GM12891 (cell line): ENCODE measurements at regions not wholly inside any gene's neighbourhood (a gene's known extent, or its start where the extent isn't known, plus 50 kb on each side); places are given as distances from the start of the nearest gene placed in this dataset.
A peak's percentile ranks its signal among the peaks of the same experiment; 100 is the strongest.
"Not testable (repeated sequence)": the region's sequence is repeated elsewhere in the genome, so short reads cannot be mapped to it uniquely, and the experiment has no call there.

Source experiments
- DNase-seq: peaks from one replicate; pipeline ENCODE4 v3.0.0; 2011; ENCODE audit warnings: low spot score; ENCODE audit not compliant: insufficient read length
- FAIRE-seq: peaks from 2 replicates; lab custom pipeline; 2011; peaks lifted over from hg19 to GRCh38; lab: Jason Lieb, UNC
- PAX5 ChIP-seq: IDR thresholded peaks from 2 replicates; pipeline ENCODE4 v1.6.1; 2011; ENCODE audit warnings: low read length, moderate library complexity, mild to moderate bottlenecking; ENCODE audit not compliant: insufficient read depth, severe bottlenecking
- POLR2A ChIP-seq: IDR thresholded peaks from 2 replicates; pipeline ENCODE4 v1.6.1; 2011; ENCODE audit warnings: low read depth, low read length, control low read depth
- POLR2AphosphoS5 ChIP-seq: IDR thresholded peaks from 2 replicates; pipeline ENCODE4 v1.6.1; 2011; ENCODE audit warnings: low read depth, low read length, control low read depth
- POU2F2 ChIP-seq: IDR thresholded peaks from 2 replicates; pipeline ENCODE4 v1.6.1; 2011; ENCODE audit warnings: low read depth, mild to moderate bottlenecking, control low read depth, low read length, moderate library complexity
- SPI1 ChIP-seq: IDR thresholded peaks from 2 replicates; pipeline ENCODE4 v1.6.1; 2011; ENCODE audit warnings: low read depth, low read length, control low read depth
- TAF1 ChIP-seq: IDR thresholded peaks from 2 replicates; pipeline ENCODE4 v1.6.1; 2011; ENCODE audit warnings: low read depth, low read length, control low read depth

- no peak for DNase-seq
- TF ChIP-seq POU2F2 (no peak), PAX5 (no peak), POLR2A (no peak), TAF1 (no peak), SPI1 (no peak), POLR2AphosphoS5 (no peak)
- no peak for FAIRE-seq
Observed at GRCh38 chr6:115487331-115487730, 573.4 kb downstream of the FRK start.

- FAIRE-seq = no peak
- DNase-seq = no peak
- TF ChIP-seq POU2F2 (no peak), POLR2AphosphoS5 (no peak), SPI1 (no peak), PAX5 (no peak), TAF1 (no peak), POLR2A (no peak)
Observed at GRCh38 chr6:115485400-115485799, 575.3 kb downstream of the FRK start.

GRCh38 chr6:115480543-115480942, 580.1 kb downstream of the FRK start:
- not testable (repeated sequence) for FAIRE-seq, DNase-seq

GRCh38 chr6:115474443-115475041, 586.1 kb downstream of the FRK start:
- no peak for TF ChIP-seq PAX5
- no peak for TF ChIP-seq POLR2A
- no peak for TF ChIP-seq TAF1
- no peak for TF ChIP-seq POLR2AphosphoS5
- TF ChIP-seq SPI1 = no peak
- TF ChIP-seq POU2F2 = no peak
- DNase-seq (no peak), FAIRE-seq (no peak)

GRCh38 chr6:115468272-115469005, 592.3 kb downstream of the FRK start:
- FAIRE-seq (no peak), DNase-seq (no peak)
- no peak for TF ChIP-seq TAF1
- TF ChIP-seq POLR2AphosphoS5 = no peak
- no peak for TF ChIP-seq POLR2A
- TF ChIP-seq POU2F2 = no peak
- no peak for TF ChIP-seq SPI1
- TF ChIP-seq PAX5 = no peak

GRCh38 chr6:115467726-115468125, 593.0 kb downstream of the FRK start:
- no peak for DNase-seq
- TF ChIP-seq PAX5 = no peak
- no peak for TF ChIP-seq POLR2A
- no peak for TF ChIP-seq POLR2AphosphoS5
- TF ChIP-seq POU2F2 = no peak
- no peak for TF ChIP-seq TAF1
- TF ChIP-seq SPI1 = no peak
- no peak for FAIRE-seq

- TF ChIP-seq SPI1 (peak; percentile 62), POU2F2 (no peak), POLR2AphosphoS5 (no peak), POLR2A (no peak), TAF1 (no peak), PAX5 (no peak)
- no peak for FAIRE-seq
Observed at GRCh38 chr6:115460913-115461312, 599.8 kb downstream of the FRK start.

GRCh38 chr6:115456848-115457247, 603.8 kb downstream of the FRK start:
- DNase-seq (no peak), FAIRE-seq (no peak)
- TF ChIP-seq POU2F2 = no peak
- no peak for TF ChIP-seq SPI1
- no peak for TF ChIP-seq POLR2AphosphoS5

More at GRCh38 chr6:115460913-115461312, 599.8 kb downstream of the FRK start:
- no peak for DNase-seq

- DNase-seq = no peak
- no peak for TF ChIP-seq PAX5
- no peak for TF ChIP-seq SPI1
- TF ChIP-seq TAF1 = no peak
- no peak for TF ChIP-seq POU2F2
- no peak for TF ChIP-seq POLR2AphosphoS5
- TF ChIP-seq POLR2A = no peak
- FAIRE-seq = no peak
Observed at GRCh38 chr6:115443825-115444478, 616.7 kb downstream of the FRK start.

GRCh38 chr6:115442323-115442722, 618.4 kb downstream of the FRK start:
- FAIRE-seq (no peak), DNase-seq (no peak)
- TF ChIP-seq SPI1 (no peak), POLR2AphosphoS5 (no peak), POU2F2 (no peak), PAX5 (no peak), POLR2A (no peak), TAF1 (no peak)
